ENCODE measurements at regions not wholly inside any gene's neighbourhood (a gene's known extent, or its start where the extent isn't known, plus 50 kb on each side); places are given as distances from the start of the nearest gene placed in this dataset.
A peak's percentile ranks its signal among the peaks of the same experiment; 100 is the strongest.

DNA sequence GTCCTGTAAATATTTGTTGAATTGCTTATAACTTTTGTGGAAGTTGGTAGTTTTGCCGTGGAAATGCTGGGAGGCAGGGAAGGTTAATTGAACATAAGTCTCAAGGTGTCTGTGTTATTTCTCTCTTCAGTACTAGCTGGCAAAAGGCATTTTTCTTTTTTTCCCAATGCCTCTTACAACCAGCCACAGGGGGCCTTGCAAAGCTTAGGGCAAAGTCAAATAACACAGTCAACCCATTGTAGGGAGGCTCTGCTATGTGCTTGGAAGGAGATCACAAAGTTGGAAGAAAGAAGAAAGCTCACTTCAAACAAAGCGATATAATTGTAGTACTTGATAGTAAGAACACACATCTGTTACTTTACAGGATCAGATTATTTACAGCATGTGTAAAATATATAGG is 802.6 kb downstream of the PDHA2 start:
- Histone ChIP-seq H3K27ac (replicated peaks) (no peak overlapping the region), H3K4me3 (replicated peaks; ENCODE audit: insufficient read depth, low read length) (no peak overlapping the region), H3K27me3 (ENCODE audit: insufficient read depth, poor library complexity, severe bottlenecking) (no peaks in the 10 kb centered on the region)
- DNase-seq (ENCODE audit: low read depth in 1 of 2, low spot score in 1 of 2) = no peak
- TF ChIP-seq GABPA (IDR thresholded peaks at IDR 0.05; ENCODE audit: low read depth) = no peak
- TF ChIP-seq SPI1 (IDR thresholded peaks at IDR 0.05; ENCODE audit: borderline replicate concordance, low read depth) = no peak
- TF ChIP-seq POLR2AphosphoS5 (IDR thresholded peaks at IDR 0.05; ENCODE audit: low read depth) = no peak
- TF ChIP-seq, protein P1, sequence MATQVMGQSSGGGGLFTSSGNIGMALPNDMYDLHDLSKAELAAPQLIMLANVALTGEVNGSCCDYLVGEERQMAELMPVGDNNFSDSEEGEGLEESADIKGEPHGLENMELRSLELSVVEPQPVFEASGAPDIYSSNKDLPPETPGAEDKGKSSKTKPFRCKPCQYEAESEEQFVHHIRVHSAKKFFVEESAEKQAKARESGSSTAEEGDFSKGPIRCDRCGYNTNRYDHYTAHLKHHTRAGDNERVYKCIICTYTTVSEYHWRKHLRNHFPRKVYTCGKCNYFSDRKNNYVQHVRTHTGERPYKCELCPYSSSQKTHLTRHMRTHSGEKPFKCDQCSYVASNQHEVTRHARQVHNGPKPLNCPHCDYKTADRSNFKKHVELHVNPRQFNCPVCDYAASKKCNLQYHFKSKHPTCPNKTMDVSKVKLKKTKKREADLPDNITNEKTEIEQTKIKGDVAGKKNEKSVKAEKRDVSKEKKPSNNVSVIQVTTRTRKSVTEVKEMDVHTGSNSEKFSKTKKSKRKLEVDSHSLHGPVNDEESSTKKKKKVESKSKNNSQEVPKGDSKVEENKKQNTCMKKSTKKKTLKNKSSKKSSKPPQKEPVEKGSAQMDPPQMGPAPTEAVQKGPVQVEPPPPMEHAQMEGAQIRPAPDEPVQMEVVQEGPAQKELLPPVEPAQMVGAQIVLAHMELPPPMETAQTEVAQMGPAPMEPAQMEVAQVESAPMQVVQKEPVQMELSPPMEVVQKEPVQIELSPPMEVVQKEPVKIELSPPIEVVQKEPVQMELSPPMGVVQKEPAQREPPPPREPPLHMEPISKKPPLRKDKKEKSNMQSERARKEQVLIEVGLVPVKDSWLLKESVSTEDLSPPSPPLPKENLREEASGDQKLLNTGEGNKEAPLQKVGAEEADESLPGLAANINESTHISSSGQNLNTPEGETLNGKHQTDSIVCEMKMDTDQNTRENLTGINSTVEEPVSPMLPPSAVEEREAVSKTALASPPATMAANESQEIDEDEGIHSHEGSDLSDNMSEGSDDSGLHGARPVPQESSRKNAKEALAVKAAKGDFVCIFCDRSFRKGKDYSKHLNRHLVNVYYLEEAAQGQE (IDR thresholded peaks at IDR 0.05; ENCODE audit: insufficient replicate concordance, low read depth) = no peak
- TF ChIP-seq, protein P2, sequence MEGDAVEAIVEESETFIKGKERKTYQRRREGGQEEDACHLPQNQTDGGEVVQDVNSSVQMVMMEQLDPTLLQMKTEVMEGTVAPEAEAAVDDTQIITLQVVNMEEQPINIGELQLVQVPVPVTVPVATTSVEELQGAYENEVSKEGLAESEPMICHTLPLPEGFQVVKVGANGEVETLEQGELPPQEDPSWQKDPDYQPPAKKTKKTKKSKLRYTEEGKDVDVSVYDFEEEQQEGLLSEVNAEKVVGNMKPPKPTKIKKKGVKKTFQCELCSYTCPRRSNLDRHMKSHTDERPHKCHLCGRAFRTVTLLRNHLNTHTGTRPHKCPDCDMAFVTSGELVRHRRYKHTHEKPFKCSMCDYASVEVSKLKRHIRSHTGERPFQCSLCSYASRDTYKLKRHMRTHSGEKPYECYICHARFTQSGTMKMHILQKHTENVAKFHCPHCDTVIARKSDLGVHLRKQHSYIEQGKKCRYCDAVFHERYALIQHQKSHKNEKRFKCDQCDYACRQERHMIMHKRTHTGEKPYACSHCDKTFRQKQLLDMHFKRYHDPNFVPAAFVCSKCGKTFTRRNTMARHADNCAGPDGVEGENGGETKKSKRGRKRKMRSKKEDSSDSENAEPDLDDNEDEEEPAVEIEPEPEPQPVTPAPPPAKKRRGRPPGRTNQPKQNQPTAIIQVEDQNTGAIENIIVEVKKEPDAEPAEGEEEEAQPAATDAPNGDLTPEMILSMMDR (IDR thresholded peaks at IDR 0.05; ENCODE audit: insufficient read depth, low read length) = no peak

DNA sequence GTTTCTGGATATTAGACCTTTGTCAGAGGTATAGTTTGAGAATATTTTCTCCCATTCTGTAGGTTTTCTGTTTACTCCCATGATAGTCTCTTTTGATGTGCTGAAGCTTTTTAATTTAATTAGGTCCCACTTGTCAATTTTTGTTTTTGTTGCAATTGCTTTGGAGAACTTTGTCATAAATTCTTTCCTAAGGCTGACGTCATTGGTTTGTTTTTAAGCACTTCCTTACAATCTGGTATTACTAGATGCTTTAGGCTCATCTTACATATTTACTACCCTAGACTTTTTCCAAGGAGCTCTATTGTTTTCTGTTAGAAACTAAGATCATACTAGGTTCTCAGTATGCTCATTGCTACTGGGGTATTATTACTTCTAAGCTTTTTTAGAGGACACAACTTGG is 806.3 kb downstream of the PDHA2 start:
- TF ChIP-seq, protein P1 (IDR thresholded peaks at IDR 0.05; ENCODE audit: insufficient replicate concordance, low read depth) = no peak
- TF ChIP-seq, protein P2 (IDR thresholded peaks at IDR 0.05; ENCODE audit: insufficient read depth, low read length) = no peak
- TF ChIP-seq SPI1 (IDR thresholded peaks at IDR 0.05; ENCODE audit: borderline replicate concordance, low read depth) (no peak), GABPA (IDR thresholded peaks at IDR 0.05; ENCODE audit: low read depth) (no peak), POLR2AphosphoS5 (IDR thresholded peaks at IDR 0.05; ENCODE audit: low read depth) (no peak)
- DNase-seq (ENCODE audit: low read depth in 1 of 2, low spot score in 1 of 2) = no peak
- H3K27me3 ChIP-seq (ENCODE audit: insufficient read depth, poor library complexity, severe bottlenecking) = no peaks in the 10 kb centered on the region
- no peak overlapping the region for H3K27ac ChIP-seq (replicated peaks)
- H3K4me3 ChIP-seq (replicated peaks; ENCODE audit: insufficient read depth, low read length) = no peak overlapping the region

DNA sequence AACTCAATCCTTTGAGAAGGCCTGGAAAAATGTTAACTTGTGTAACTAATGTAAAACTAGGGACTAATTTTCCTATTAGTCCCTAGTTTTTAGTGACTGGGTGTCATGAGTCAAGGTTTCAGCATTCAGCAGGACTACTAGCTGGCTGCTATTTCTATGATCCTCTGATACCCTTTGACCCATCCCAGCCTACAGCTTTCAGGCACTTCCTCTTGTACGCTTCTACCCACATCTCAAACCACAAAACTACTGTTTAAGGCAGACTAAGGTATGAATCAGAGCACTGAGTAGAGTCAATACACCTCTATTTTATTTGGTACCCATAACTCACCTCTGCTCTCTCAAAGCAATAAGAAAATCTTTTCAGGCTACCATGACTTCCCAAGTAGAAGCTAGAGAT is 809.6 kb downstream of the PDHA2 start:
- H3K27me3 ChIP-seq (ENCODE audit: insufficient read depth, poor library complexity, severe bottlenecking) = no peaks in the 10 kb centered on the region
- TF ChIP-seq SPI1 (IDR thresholded peaks at IDR 0.05; ENCODE audit: borderline replicate concordance, low read depth) (peak; percentile 45), POLR2AphosphoS5 (IDR thresholded peaks at IDR 0.05; ENCODE audit: low read depth) (no peak)
- H3K4me3 ChIP-seq (replicated peaks; ENCODE audit: insufficient read depth, low read length) = no peak overlapping the region
- DNase-seq (ENCODE audit: low read depth in 1 of 2, low spot score in 1 of 2) = no peak
- H3K27ac ChIP-seq (replicated peaks) = no peak overlapping the region

DNA sequence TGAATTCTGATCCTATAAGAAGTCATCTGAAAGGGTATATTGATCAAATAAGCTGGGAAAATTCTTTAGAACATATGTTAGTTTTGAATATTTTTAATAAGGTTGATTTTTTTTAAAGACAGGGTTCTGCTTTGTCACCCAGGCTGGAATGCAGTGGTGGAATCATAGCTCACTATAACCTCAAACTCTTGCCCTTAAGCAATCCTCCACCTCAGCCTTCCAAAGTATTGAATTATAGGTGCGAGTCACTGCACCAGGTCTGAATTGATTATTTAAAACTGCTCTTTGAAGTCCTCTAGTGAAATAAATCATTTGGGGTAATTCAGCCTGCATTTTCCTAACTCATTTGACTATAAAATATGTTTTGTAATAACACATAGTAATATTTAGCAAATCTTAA is 812.3 kb downstream of the PDHA2 start:
- H3K27me3 ChIP-seq (ENCODE audit: insufficient read depth, poor library complexity, severe bottlenecking) = no peaks in the 10 kb centered on the region
- no peak overlapping the region for H3K27ac ChIP-seq (replicated peaks)
- DNase-seq (ENCODE audit: low read depth in 1 of 2, low spot score in 1 of 2) = no peak
- TF ChIP-seq GABPA (IDR thresholded peaks at IDR 0.05; ENCODE audit: low read depth) (no peak), SPI1 (IDR thresholded peaks at IDR 0.05; ENCODE audit: borderline replicate concordance, low read depth) (no peak), POLR2AphosphoS5 (IDR thresholded peaks at IDR 0.05; ENCODE audit: low read depth) (no peak)
- TF ChIP-seq, protein P2 (IDR thresholded peaks at IDR 0.05; ENCODE audit: insufficient read depth, low read length) = no peak
- TF ChIP-seq, protein P1 (IDR thresholded peaks at IDR 0.05; ENCODE audit: insufficient replicate concordance, low read depth) = no peak
- no peak overlapping the region for H3K4me3 ChIP-seq (replicated peaks; ENCODE audit: insufficient read depth, low read length)

Measured in HL-60 (cell line).